Heart left ventricle (tissue), 16 donors: ENCODE measurements at regions not wholly inside any gene's neighbourhood (a gene's known extent, or its start where the extent isn't known, plus 50 kb on each side); places are given as distances from the start of the nearest gene placed in this dataset.

Source experiments
- ATAC-seq, 4 donors: fragments of 200-7000 bp; cut with Tn5 transposase; one replicate each; pipeline ENCODE4 v1.9.1; 2020 to 2022; ENCODE audit warnings: moderate library complexity in 4 of 4, mild to moderate bottlenecking in 3 of 4, moderate number of reproducible peaks in 1 of 4
- DNase-seq, 5 donors: peaks; one replicate each; pipeline ENCODE4 v3.0.0-alpha.2; 2020
- H3K27ac ChIP-seq, 12 donors: fragments of 200-600 bp; sonication (generic) in 4 of 12; one replicate each; pipeline versions ENCODE4 v1.5.0 to v1.8.0; 2016 to 2022; ENCODE audit warnings: mild to moderate bottlenecking in 2 of 12
- H3K27me3 ChIP-seq, 9 donors: fragments of 200-600 bp; sonication (generic) in 2 of 9; one replicate each; pipeline versions ENCODE4 v1.5.1 to v1.8.0; 2016 to 2022; ENCODE audit warnings: mild to moderate bottlenecking in 3 of 9
- H3K36me3 ChIP-seq, 9 donors: fragments of 200-600 bp; sonication (generic) in 2 of 9; one replicate each; pipeline versions ENCODE4 v1.5.0 to v1.8.0; 2018 to 2022; ENCODE audit warnings: mild to moderate bottlenecking in 2 of 9
- H3K4me1 ChIP-seq, 12 donors: fragments of 200-600 bp; sonication (generic) in 4 of 12; one replicate each; pipeline versions ENCODE4 v1.5.0 to v1.8.0; 2016 to 2022; ENCODE audit warnings: mild to moderate bottlenecking in 3 of 12
- H3K4me3 ChIP-seq, 12 donors: fragments of 200-600 bp; sonication (generic) in 4 of 12; one replicate each; pipeline versions ENCODE4 v1.5.0 to v1.8.0; 2017 to 2022; ENCODE audit warnings: mild to moderate bottlenecking in 9 of 12, moderate library complexity in 4 of 12
- H3K9me3 ChIP-seq, 12 donors: fragments of 200-600 bp; sonication (generic) in 4 of 12; one replicate each; pipeline versions ENCODE4 v1.5.0 to v1.8.0; 2016 to 2022; ENCODE audit warnings: mild to moderate bottlenecking in 1 of 12
- POLR2A ChIP-seq, 2 donors: fragments of 450-650 bp; IDR thresholded peaks; one replicate each; pipeline ENCODE4 v1.6.1; 2017; ENCODE audit warnings: antibody characterized with exemption in 2 of 2, mild to moderate bottlenecking in 2 of 2, moderate library complexity in 2 of 2
- WGBS, 4 donors: extraction: QIAGEN DNeasy Blood & Tissue Kit in 2 of 4; methylation state at CpG; one replicate each; pipeline versions ENCODE4 v1.1.5 to v1.1.7; 2013 to 2018; 5-methylcytosine and 5-hydroxymethylcytosine counted together
- intact Hi-C, 10 donors: fragments of 100-400 bp; cut with DNase I; formaldehyde crosslinking; loops; one replicate each; pipeline versions ENCODE4 v1.11.1 to v1.14.2; 2022
- TF ChIP-seq, protein P1 (sequence below), 12 donors: fragments of 200-600 bp; sonication (generic) in 4 of 12; IDR thresholded peaks; one replicate each; pipeline versions ENCODE4 v1.5.0 to v1.8.0; 2018 to 2022; ENCODE audit warnings: antibody characterized with exemption in 12 of 12, mild to moderate bottlenecking in 5 of 12
- donor health status: ischemic (EF 13 %, LVEDD 7.1; RV severe dilation, severe dysfunction).
- donor health status: healthy with polysubstance abuse.
- donor health status: DM: no; HTN: yes; CAD: no.
- donor health status: DM: no; HTN: no; CAD: no.
- donor health status: ischemic (EF 25% LVEDD 6.9; RV normal size, moderate dysfunction).
- donor health status: ischemic (EF 25% LVEDD 5.7; RV mildly dilated, moderate dysfunction).
- donor health status: healthy.
- donor health status: DM: yes; HTN: yes; CAD: no.
- donor health status: ischemic (EF 35%, LVEDD 5.7; RV mildly dilated, moderate dysfunction).
- donor health status: nonischemic (EF 11% LVEDD 7.7; RV severe dilation, severe dysfunction).
- donor health status: DM: yes; HTN: yes; CAD: no.
- donor health status: PGD.
- donor health status: ischemic (EF 29% LVEDD 5.4; RV normal size, mild dysfunction).
- donor health status: nonischemic (EF 23%, LVEDD 6.1; RV moderate dilation, normal function).

DNA sequence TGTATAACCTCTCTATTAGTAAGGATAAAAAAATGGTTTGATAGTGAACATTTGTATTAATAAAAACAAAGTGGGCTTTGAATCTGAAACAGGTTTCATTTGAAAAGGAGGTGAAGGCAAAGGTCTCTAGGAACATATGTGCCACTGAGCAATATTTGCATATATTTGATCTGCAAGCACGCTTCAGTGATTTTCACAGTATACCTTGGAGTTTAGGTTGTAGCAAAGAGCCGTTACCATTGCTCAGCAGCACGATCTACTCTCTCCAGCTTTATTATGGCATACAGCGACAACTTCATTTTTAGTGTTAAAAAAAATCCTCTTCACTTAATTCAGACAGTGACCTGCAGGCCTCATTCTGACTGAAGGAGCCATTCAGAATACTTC lies 75.8 kb upstream of the ZEB2 start:
- no peak for ATAC-seq
- no peak for DNase-seq
- TF ChIP-seq, protein P1, sequence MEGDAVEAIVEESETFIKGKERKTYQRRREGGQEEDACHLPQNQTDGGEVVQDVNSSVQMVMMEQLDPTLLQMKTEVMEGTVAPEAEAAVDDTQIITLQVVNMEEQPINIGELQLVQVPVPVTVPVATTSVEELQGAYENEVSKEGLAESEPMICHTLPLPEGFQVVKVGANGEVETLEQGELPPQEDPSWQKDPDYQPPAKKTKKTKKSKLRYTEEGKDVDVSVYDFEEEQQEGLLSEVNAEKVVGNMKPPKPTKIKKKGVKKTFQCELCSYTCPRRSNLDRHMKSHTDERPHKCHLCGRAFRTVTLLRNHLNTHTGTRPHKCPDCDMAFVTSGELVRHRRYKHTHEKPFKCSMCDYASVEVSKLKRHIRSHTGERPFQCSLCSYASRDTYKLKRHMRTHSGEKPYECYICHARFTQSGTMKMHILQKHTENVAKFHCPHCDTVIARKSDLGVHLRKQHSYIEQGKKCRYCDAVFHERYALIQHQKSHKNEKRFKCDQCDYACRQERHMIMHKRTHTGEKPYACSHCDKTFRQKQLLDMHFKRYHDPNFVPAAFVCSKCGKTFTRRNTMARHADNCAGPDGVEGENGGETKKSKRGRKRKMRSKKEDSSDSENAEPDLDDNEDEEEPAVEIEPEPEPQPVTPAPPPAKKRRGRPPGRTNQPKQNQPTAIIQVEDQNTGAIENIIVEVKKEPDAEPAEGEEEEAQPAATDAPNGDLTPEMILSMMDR (IDR thresholded peaks at IDR 0.05) = no peak
- TF ChIP-seq POLR2A (IDR thresholded peaks at IDR 0.05) = no peak
- peaks cover 0 to 17% (median 0%) of the 10 kb centered on the region in 12 donors for H3K4me1 ChIP-seq
- no peaks in the 10 kb centered on the region for H3K27me3 ChIP-seq
- H3K27ac ChIP-seq = peak overlapping the region in 1 of 12 donors; percentile 38
- 72 to 84% (median 82%) methylated on average over 4 of the region's 4 CpGs for WGBS, 4 donors
- intact Hi-C loops = no loop called here
- H3K4me3 ChIP-seq = no peak overlapping the region
- H3K9me3 ChIP-seq = peaks cover 0 to 7% (median 0%) of the 10 kb centered on the region in 12 donors
- no peaks in the 10 kb centered on the region for H3K36me3 ChIP-seq

DNA sequence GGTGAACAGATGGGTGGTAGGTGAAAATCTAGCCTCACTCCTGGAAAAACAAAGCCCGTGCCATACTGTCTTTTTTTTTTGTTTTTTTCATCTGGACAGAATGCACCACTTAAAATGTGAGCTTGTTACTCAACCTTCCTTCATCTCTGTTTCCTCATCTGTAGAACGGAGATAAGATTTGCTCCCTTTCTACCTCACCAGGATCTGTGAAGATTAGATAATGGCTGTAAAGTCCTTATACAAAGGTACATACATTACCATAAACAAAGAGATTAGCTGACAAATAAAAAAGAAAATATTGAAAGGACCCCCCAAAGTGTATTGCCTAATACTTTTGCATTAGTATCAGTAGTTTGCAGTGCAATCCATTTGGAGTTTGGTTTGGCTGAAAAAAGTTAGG lies 75.4 kb upstream of the ZEB2 start:
- intact Hi-C loops = no loop called here
- H3K27ac ChIP-seq = no peak overlapping the region
- 85 to 89% (median 88%) methylated on average over 2 of the region's 2 CpGs for WGBS, 4 donors
- no peak for TF ChIP-seq POLR2A (IDR thresholded peaks at IDR 0.05)
- TF ChIP-seq, protein P1 (IDR thresholded peaks at IDR 0.05) = no peak
- ATAC-seq (no peak), DNase-seq (no peak)
- peaks cover 0 to 7% (median 0%) of the 10 kb centered on the region in 12 donors for H3K9me3 ChIP-seq
- no peak overlapping the region for H3K4me3 ChIP-seq
- H3K4me1 ChIP-seq = peaks cover 0 to 17% (median 0%) of the 10 kb centered on the region in 12 donors
- H3K36me3 ChIP-seq = no peaks in the 10 kb centered on the region
- no peaks in the 10 kb centered on the region for H3K27me3 ChIP-seq

DNA sequence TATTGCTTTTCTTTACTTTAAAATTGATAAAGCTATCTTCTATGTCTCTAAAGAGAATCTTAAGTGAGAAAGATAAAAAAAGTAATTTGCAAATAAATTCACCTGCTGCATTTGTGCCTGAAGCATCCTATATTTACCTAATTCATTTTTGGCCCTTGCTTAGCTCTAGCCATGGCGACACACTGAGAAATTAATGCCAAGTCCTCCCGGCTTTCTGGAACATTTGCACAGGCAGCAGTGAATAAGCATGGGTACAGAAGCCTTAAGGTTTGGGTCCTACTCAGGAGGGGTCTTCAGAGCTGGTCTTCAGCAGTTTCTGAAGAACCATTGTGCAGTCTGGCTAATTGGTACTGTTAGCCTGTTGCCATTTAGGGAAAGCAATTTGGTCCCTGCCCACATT lies 73.9 kb upstream of the ZEB2 start:
- Histone ChIP-seq H3K36me3 (no peaks in the 10 kb centered on the region), H3K27ac (no peak overlapping the region), H3K4me1 (peaks cover 0 to 17% (median 0%) of the 10 kb centered on the region in 12 donors), H3K9me3 (peaks cover 0 to 7% (median 0%) of the 10 kb centered on the region in 12 donors), H3K27me3 (no peaks in the 10 kb centered on the region), H3K4me3 (no peak overlapping the region)
- 88 to 95% (median 92%) methylated on average over 2 of the region's 2 CpGs for WGBS, 4 donors
- intact Hi-C loops = no loop called here
- DNase-seq = no peak
- TF ChIP-seq, protein P1 (IDR thresholded peaks at IDR 0.05) = no peak
- no peak for TF ChIP-seq POLR2A (IDR thresholded peaks at IDR 0.05)
- no peak for ATAC-seq

DNA sequence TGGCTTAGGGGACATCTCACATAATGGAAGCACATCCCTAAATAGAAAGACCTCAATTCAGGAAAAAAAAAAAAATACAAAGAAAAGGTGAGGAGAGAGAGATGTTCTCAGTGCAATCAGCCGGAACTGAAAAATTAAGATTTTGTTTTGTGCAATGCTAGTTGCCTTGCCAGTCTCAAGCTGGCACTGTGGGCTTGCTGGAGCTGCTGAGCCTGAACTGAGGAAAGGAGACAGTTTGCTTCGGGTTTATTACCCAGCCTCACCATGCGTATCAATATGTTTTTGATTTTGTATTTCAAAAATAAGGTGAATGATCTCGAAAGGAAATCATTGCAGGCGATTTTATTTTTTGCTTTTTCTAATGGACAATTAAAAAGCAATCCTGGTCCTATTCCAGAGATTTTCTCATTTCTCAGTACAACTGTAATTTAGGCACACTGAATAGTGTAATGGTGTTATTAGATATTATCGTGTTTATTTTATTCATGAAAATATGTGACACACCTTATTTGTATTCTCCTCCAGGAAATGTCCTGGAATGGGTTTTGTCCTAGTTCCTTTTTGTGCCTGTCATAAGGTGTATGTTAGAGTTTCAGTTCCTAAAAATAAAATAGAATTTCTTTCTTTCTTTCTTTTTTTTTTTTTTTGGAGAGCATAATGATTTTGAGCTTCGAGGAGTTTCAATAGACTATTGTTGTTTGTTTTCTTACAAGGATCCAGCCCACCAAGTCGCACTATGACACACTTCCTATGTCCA lies 72.8 kb upstream of the ZEB2 start:
- no peak overlapping the region for H3K27ac ChIP-seq
- H3K4me3 ChIP-seq = no peak overlapping the region
- no peaks in the 10 kb centered on the region for H3K36me3 ChIP-seq
- H3K9me3 ChIP-seq = no peaks in the 10 kb centered on the region
- WGBS, 4 donors = 75 to 83% (median 77%) methylated on average over 8 of the region's 8 CpGs
- no peak for ATAC-seq
- no peak for DNase-seq
- TF ChIP-seq, protein P1 (IDR thresholded peaks at IDR 0.05) = no peak
- no peak for TF ChIP-seq POLR2A (IDR thresholded peaks at IDR 0.05)
- H3K4me1 ChIP-seq = peaks cover 0 to 17% (median 0%) of the 10 kb centered on the region in 12 donors
- H3K27me3 ChIP-seq = no peaks in the 10 kb centered on the region
- intact Hi-C loops = no loop called here
